ENCODE measurements at regions not wholly inside any gene's neighbourhood (a gene's known extent, or its start where the extent isn't known, plus 50 kb on each side); places are given as distances from the start of the nearest gene placed in this dataset.

DNA sequence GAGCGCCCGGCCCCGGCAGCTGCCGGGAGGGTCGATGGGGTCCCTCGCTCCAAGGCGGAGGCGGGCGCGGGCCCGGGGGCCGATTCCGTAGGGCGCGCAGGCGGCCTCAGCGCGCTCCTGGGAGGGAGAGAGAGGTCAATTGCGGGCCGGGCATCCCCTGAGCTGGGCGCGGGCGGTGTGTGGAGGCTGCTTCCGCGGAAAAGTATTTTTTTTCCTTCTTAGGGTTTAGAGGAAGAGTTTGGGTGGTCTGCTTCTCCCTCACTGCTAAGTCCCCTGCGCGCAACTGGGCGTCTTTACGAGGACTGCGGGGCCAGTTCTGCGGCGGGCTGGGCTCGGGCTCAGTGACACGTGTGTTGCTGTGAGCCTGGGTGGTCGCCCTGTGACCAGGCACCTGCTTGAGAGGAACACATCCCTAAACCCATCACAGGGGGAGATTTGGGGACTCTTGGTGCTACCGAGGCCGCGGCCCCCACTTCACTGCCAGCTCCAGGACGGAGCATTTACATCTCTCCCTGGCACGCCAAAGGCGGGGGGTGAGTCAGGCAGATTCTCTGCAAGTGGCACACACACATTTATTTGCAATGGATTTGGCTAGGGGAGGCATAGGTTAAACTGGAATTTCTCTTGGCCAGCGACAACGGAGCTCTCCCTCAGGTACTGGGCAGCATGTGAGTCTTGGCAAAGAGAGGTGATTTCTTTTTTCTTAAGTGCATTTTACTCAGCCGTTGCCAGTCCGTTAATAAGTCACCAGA is 151.2 kb upstream of the SLC4A4 start:
- TF ChIP-seq, protein P1, sequence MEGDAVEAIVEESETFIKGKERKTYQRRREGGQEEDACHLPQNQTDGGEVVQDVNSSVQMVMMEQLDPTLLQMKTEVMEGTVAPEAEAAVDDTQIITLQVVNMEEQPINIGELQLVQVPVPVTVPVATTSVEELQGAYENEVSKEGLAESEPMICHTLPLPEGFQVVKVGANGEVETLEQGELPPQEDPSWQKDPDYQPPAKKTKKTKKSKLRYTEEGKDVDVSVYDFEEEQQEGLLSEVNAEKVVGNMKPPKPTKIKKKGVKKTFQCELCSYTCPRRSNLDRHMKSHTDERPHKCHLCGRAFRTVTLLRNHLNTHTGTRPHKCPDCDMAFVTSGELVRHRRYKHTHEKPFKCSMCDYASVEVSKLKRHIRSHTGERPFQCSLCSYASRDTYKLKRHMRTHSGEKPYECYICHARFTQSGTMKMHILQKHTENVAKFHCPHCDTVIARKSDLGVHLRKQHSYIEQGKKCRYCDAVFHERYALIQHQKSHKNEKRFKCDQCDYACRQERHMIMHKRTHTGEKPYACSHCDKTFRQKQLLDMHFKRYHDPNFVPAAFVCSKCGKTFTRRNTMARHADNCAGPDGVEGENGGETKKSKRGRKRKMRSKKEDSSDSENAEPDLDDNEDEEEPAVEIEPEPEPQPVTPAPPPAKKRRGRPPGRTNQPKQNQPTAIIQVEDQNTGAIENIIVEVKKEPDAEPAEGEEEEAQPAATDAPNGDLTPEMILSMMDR (conservative IDR thresholded peaks at IDR 0.05 in 1 of 2, IDR thresholded peaks at IDR 0.05 in 1 of 2; ENCODE audit: low read depth in 1 of 2, low read length in 2 of 2): no peak
- no peak for TF ChIP-seq EZH2 (IDR thresholded peaks at IDR 0.05; ENCODE audit: low read length, missing control alignments)
